Peyer's patch (tissue), 4 donors: ENCODE measurements at regions not wholly inside any gene's neighbourhood (a gene's known extent, or its start where the extent isn't known, plus 50 kb on each side); places are given as distances from the start of the nearest gene placed in this dataset.

Experiments
- POLR2A ChIP-seq, 2 donors: fragments of 450-650 bp; IDR thresholded peaks; one replicate each; pipeline ENCODE4 v1.5.1; 2017; ENCODE audit warnings: antibody characterized with exemption in 2 of 2, mild to moderate bottlenecking in 2 of 2, moderate library complexity in 2 of 2
- TF ChIP-seq, protein P1 (sequence below), 6 experiments: fragments of 450-650 bp in 4 of 6; fragments of 200-600 bp in 2 of 6; sonication (generic) in 1 of 6; IDR thresholded peaks; one replicate each; pipeline ENCODE4 v1.5.1; 2017 to 2019; ENCODE audit warnings: antibody characterized with exemption in 6 of 6, mild to moderate bottlenecking in 3 of 6, moderate library complexity in 1 of 6

- TF ChIP-seq, protein P1, sequence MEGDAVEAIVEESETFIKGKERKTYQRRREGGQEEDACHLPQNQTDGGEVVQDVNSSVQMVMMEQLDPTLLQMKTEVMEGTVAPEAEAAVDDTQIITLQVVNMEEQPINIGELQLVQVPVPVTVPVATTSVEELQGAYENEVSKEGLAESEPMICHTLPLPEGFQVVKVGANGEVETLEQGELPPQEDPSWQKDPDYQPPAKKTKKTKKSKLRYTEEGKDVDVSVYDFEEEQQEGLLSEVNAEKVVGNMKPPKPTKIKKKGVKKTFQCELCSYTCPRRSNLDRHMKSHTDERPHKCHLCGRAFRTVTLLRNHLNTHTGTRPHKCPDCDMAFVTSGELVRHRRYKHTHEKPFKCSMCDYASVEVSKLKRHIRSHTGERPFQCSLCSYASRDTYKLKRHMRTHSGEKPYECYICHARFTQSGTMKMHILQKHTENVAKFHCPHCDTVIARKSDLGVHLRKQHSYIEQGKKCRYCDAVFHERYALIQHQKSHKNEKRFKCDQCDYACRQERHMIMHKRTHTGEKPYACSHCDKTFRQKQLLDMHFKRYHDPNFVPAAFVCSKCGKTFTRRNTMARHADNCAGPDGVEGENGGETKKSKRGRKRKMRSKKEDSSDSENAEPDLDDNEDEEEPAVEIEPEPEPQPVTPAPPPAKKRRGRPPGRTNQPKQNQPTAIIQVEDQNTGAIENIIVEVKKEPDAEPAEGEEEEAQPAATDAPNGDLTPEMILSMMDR (IDR thresholded peaks at IDR 0.05): no peak
- TF ChIP-seq POLR2A (IDR thresholded peaks at IDR 0.05): no peak
These were observed 969.5 kb downstream of the PCDH18 start for GRCh38 chr4:136562834-136563233.
